ENCODE measurements at regions not wholly inside any gene's neighbourhood (a gene's known extent, or its start where the extent isn't known, plus 50 kb on each side); places are given as distances from the start of the nearest gene placed in this dataset.
"Not testable (repeated sequence)": the region's sequence is repeated elsewhere in the genome, so short reads cannot be mapped to it uniquely, and the experiment has no call there.

GRCh38 chr7:42570944-42571343 is 333.9 kb upstream of the GLI3 start:
- in situ Hi-C loops (cut with HindIII; ENCODE audit: low sequenced_read_pairs), result no loop called here
- TF ChIP-seq CTCF (IDR thresholded peaks at IDR 0.05; ENCODE audit: low read depth, low read length), result no peak
- no peak for DNase-seq (ENCODE audit: low read depth, low spot score)
- H3K4me3 ChIP-seq (ENCODE audit: low read depth, low read length), result no peak overlapping the region

GRCh38 chr7:42567051-42567450 is 330.0 kb upstream of the GLI3 start:
- no peak for TF ChIP-seq CTCF (IDR thresholded peaks at IDR 0.05; ENCODE audit: low read depth, low read length)
- DNase-seq (ENCODE audit: low read depth, low spot score), result no peak
- in situ Hi-C loops (cut with HindIII; ENCODE audit: low sequenced_read_pairs), result no loop called here
- H3K4me3 ChIP-seq (ENCODE audit: low read depth, low read length), result no peak overlapping the region

GRCh38 chr7:42561797-42562196 is 324.8 kb upstream of the GLI3 start:
- in situ Hi-C loops (cut with HindIII; ENCODE audit: low sequenced_read_pairs), result no loop called here
- no peak for DNase-seq (ENCODE audit: low read depth, low spot score)
- TF ChIP-seq CTCF (IDR thresholded peaks at IDR 0.05; ENCODE audit: low read depth, low read length), result no peak

GRCh38 chr7:42560866-42561265 is 323.9 kb upstream of the GLI3 start:
- in situ Hi-C loops (cut with HindIII; ENCODE audit: low sequenced_read_pairs), result no loop called here
- H3K4me3 ChIP-seq (ENCODE audit: low read depth, low read length), result no peak overlapping the region
- DNase-seq (ENCODE audit: low read depth, low spot score), result no peak
- no peak for TF ChIP-seq CTCF (IDR thresholded peaks at IDR 0.05; ENCODE audit: low read depth, low read length)

More at GRCh38 chr7:42561797-42562196, 324.8 kb upstream of the GLI3 start:
- H3K4me3 ChIP-seq (ENCODE audit: low read depth, low read length), result no peak overlapping the region

- H3K4me3 ChIP-seq (ENCODE audit: low read depth, low read length); in situ Hi-C loops (cut with HindIII; ENCODE audit: low sequenced_read_pairs); DNase-seq (ENCODE audit: low read depth, low spot score): not testable (repeated sequence)
Observed at GRCh38 chr7:42554932-42555331, 317.9 kb upstream of the GLI3 start.

GRCh38 chr7:42552227-42552626 is 315.2 kb upstream of the GLI3 start:
- H3K4me3 ChIP-seq (ENCODE audit: low read depth, low read length), result no peak overlapping the region
- no peak for DNase-seq (ENCODE audit: low read depth, low spot score)
- TF ChIP-seq CTCF (IDR thresholded peaks at IDR 0.05; ENCODE audit: low read depth, low read length), result no peak
- in situ Hi-C loops (cut with HindIII; ENCODE audit: low sequenced_read_pairs), result no loop called here

GRCh38 chr7:42550706-42551470 is 313.9 kb upstream of the GLI3 start:
- H3K4me3 ChIP-seq (ENCODE audit: low read depth, low read length), result no peak overlapping the region
- no peak for TF ChIP-seq CTCF (IDR thresholded peaks at IDR 0.05; ENCODE audit: low read depth, low read length)
- in situ Hi-C loops (cut with HindIII; ENCODE audit: low sequenced_read_pairs), result no loop called here
- no peak for DNase-seq (ENCODE audit: low read depth, low spot score)

All from astrocyte of the spinal cord (primary cell).